Thyroid gland (tissue), 4 donors: ENCODE measurements at regions not wholly inside any gene's neighbourhood (a gene's known extent, or its start where the extent isn't known, plus 50 kb on each side); places are given as distances from the start of the nearest gene placed in this dataset.

Source experiments
- DNase-seq, 2 donors: peaks; one replicate each; pipeline ENCODE4 v3.0.0-alpha.2; 2019
- H3K27ac ChIP-seq, 3 donors: fragments of 200-600 bp; sonication (generic); 1 replicate in 2 of 3; 2 replicates in 1 of 3; pipeline ENCODE4 v1.5.1; 2016 to 2019; ENCODE audit warnings: mild to moderate bottlenecking in 1 of 3, moderate library complexity in 1 of 3
- H3K27me3 ChIP-seq: fragments of 200-600 bp; sonication (generic); one replicate; pipeline ENCODE4 v1.5.1; 2019
- H3K36me3 ChIP-seq, 2 donors: fragments of 200-600 bp; sonication (generic); one replicate each; pipeline ENCODE4 v1.5.1; 2016 to 2019
- H3K4me1 ChIP-seq, 2 donors: fragments of 200-600 bp; sonication (generic); one replicate each; pipeline ENCODE4 v1.5.1; 2017 to 2019
- H3K4me3 ChIP-seq, 3 donors: fragments of 200-600 bp; sonication (generic); replicated peaks in 1 of 3; 1 replicate in 2 of 3; 2 replicates in 1 of 3; pipeline ENCODE4 v1.5.1; 2016; ENCODE audit warnings: mild to moderate bottlenecking in 1 of 3
- H3K9me3 ChIP-seq: fragments of 200-600 bp; sonication (generic); one replicate; pipeline ENCODE4 v1.5.1; 2017
- CTCF ChIP-seq, 6 experiments: fragments of 200-600 bp in 3 of 6; fragments of 450-650 bp in 3 of 6; sonication (generic) in 3 of 6; IDR thresholded peaks; one replicate each; pipeline ENCODE4 v1.5.1; 2016 to 2019; ENCODE audit warnings: antibody characterized with exemption in 6 of 6, mild to moderate bottlenecking in 2 of 6, inconsistent platforms in 1 of 6, moderate library complexity in 1 of 6
- POLR2A ChIP-seq, 2 donors: fragments of 450-650 bp; IDR thresholded peaks; one replicate each; pipeline ENCODE4 v1.6.1; 2017; ENCODE audit warnings: antibody characterized with exemption in 2 of 2, mild to moderate bottlenecking in 2 of 2, moderate library complexity in 1 of 2
- WGBS, 2 donors: methylation state at CpG; one replicate each; pipeline ENCODE4 v1.1.5; 2017; 5-methylcytosine and 5-hydroxymethylcytosine counted together
- intact Hi-C: fragments of 100-400 bp; cut with DNase I; formaldehyde crosslinking; loops from one replicate; pipeline ENCODE4 v1.15.1; 2023

- Histone ChIP-seq H3K36me3 (no peaks in the 10 kb centered on the region), H3K27ac (no peak overlapping the region), H3K27me3 (no peaks in the 10 kb centered on the region), H3K4me3 (no peak overlapping the region), H3K9me3 (no peaks in the 10 kb centered on the region), H3K4me1 (no peaks in the 10 kb centered on the region)
- WGBS, 2 donors, result 75 to 84% methylated on average over 2 of the region's 2 CpGs
- TF ChIP-seq POLR2A (IDR thresholded peaks at IDR 0.05) (no peak), CTCF (IDR thresholded peaks at IDR 0.05) (no peak)
- no peak for DNase-seq
- intact Hi-C loops, result no loop called here
These were observed 299.8 kb upstream of the KITLG start for GRCh38 chr12:88880051-88880450.

DNA sequence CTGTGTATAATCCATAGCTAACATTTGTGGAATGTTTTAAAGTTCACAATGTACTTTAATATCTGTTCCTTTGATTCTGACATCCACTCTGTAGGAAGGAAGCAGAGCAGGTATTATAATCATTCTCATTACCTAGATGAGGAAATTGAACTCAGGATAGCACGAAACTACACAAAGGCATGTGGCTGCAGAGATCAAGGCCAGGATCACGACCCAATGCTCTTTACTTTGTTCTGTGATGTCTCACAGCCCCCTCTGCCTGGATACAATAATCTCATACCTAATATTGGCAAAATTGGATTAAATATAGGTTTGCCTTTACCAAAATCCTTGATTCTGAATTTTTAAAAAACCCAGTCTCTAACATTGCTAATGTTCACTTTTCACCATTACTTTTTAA is 298.0 kb upstream of the KITLG start:
- no peak for DNase-seq
- intact Hi-C loops, result no loop called here
- Histone ChIP-seq H3K36me3 (no peaks in the 10 kb centered on the region), H3K27me3 (no peaks in the 10 kb centered on the region), H3K4me3 (no peak overlapping the region), H3K27ac (no peak overlapping the region), H3K4me1 (no peaks in the 10 kb centered on the region), H3K9me3 (no peaks in the 10 kb centered on the region)
- TF ChIP-seq CTCF (IDR thresholded peaks at IDR 0.05) (no peak), POLR2A (IDR thresholded peaks at IDR 0.05) (no peak)
- WGBS, 2 donors, result 55 to 77% methylated on average over 2 of the region's 2 CpGs

- TF ChIP-seq CTCF (IDR thresholded peaks at IDR 0.05) (no peak), POLR2A (IDR thresholded peaks at IDR 0.05) (no peak)
- Histone ChIP-seq H3K36me3 (no peaks in the 10 kb centered on the region), H3K9me3 (no peaks in the 10 kb centered on the region), H3K27ac (no peak overlapping the region), H3K27me3 (no peaks in the 10 kb centered on the region), H3K4me1 (no peaks in the 10 kb centered on the region), H3K4me3 (no peak overlapping the region)
- intact Hi-C loops, result no loop called here
- 90 to 92% methylated on average over 2 of the region's 2 CpGs for WGBS, 2 donors
- DNase-seq, result no peak
These were observed 296.6 kb upstream of the KITLG start for GRCh38 chr12:88876857-88877256.

DNA sequence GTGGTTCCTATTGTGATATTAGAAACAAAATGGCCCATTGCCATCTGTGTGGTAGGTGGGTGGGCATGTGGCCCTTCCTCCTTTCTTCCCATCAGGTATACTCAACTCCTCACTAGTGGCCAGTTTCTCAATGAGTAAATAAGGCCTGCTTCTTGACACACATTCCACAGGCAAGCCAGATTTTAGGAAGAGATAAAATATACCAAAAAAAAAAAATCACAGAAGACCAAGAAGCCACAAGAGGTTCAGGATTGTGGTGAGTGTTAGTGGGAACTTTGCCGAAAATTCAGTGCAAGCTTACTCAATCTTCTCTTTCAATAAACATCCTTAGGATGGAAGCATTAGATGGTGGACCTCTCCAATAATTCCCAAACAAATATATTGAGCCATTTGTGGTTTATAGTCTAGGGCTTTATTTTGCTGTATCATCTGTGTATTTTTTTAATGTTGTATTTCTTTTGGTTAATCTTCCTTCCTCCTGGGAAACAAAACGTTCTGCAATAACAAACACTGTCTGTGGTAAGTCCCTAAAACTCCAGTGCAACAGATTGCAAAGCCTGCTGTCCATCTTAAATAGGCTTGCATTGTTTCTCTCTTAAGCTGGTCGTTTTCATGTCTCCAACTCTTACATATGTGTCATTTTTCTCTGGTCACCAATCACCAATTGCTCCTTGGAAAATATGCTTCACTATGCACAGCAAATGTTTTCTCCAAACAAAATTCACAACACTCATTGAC is 289.9 kb upstream of the KITLG start:
- TF ChIP-seq CTCF (IDR thresholded peaks at IDR 0.05) (no peak), POLR2A (IDR thresholded peaks at IDR 0.05) (no peak)

GRCh38 chr12:88868050-88868449 is 287.8 kb upstream of the KITLG start:
- H3K27ac ChIP-seq, result no peak overlapping the region
- H3K9me3 ChIP-seq, result no peaks in the 10 kb centered on the region
- no peak for TF ChIP-seq POLR2A (IDR thresholded peaks at IDR 0.05)
- no peak for TF ChIP-seq CTCF (IDR thresholded peaks at IDR 0.05)
- no peaks in the 10 kb centered on the region for H3K4me1 ChIP-seq
- DNase-seq, result no peak
- H3K27me3 ChIP-seq, result no peaks in the 10 kb centered on the region
- H3K4me3 ChIP-seq, result no peak overlapping the region
- H3K36me3 ChIP-seq, result no peaks in the 10 kb centered on the region
- intact Hi-C loops, result no loop called here

More for the DNA sequence above, 289.9 kb upstream of the KITLG start:
- Histone ChIP-seq H3K27me3 (no peaks in the 10 kb centered on the region), H3K27ac (no peak overlapping the region), H3K9me3 (no peaks in the 10 kb centered on the region), H3K4me3 (no peak overlapping the region), H3K36me3 (no peaks in the 10 kb centered on the region), H3K4me1 (no peaks in the 10 kb centered on the region)
- 38 to 42% methylated on average over 3 of the region's 3 CpGs for WGBS, 2 donors
- no peak for DNase-seq
- intact Hi-C loops, result no loop called here
